Skeletal muscle cell (primary cell): ENCODE measurements at regions not wholly inside any gene's neighbourhood (a gene's known extent, or its start where the extent isn't known, plus 50 kb on each side); places are given as distances from the start of the nearest gene placed in this dataset.
"Not testable (repeated sequence)": the region's sequence is repeated elsewhere in the genome, so short reads cannot be mapped to it uniquely, and the experiment has no call there.

Experiments
- DNase-seq: peaks from one replicate; pipeline ENCODE4 v3.0.0-alpha.2; 2010; ENCODE audit warnings: low read depth
- H3K4me3 ChIP-seq: 2 replicates; pipeline ENCODE4 v1.5.1; 2011; ENCODE audit warnings: low read depth, mild to moderate bottlenecking, control low read depth, low read length, moderate library complexity

DNA sequence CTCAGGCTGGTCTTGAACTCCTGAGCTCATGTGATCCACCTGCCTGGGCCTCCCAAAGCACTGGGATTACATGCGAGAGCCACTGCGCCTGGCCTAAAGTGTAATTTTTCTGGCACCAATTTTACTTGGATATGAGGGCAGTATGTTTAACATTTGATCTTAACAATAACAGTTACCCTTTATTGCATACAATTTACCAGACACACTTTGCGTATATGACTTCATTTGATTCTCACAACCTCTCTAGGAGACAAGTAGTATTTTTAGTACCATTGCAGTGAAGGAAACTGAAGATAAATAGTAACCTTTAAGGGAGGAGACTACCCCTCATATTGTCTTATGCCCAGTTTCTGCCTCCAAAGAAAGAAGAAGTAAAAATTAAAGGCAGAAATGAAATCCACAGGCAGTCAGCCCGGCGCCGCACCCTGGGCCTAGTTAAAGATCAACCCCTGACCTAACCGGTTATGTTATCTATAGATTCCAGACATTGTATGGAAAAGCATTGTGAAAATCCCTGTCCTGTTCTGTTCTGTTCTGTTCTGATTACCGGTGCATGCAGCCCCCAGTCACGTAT lies 54.0 kb downstream of the CYP26A1 start:
- not testable (repeated sequence) for DNase-seq, H3K4me3 ChIP-seq

DNA sequence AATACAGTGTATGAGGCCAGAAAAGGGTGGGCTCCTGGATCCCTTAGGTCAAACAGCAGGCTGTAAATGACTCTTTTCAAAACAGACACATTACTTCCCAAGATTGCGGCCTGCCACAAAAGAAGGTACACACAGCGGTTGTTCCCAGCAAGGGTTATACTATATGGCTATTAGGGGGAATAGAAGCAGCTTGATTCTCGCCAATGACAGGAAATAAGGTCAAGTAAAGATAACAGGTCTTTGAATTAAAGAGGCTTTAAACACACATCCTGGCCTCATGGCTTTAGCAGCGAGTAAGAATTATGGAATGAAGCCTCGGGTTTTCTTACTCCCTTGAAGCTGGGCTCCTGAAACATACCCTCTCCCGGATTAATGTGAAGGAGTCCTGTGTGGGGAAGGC lies 58.3 kb downstream of the CYP26A1 start:
- no peak for DNase-seq
- no peak overlapping the region for H3K4me3 ChIP-seq

GRCh38 chr10:93138113-93138870 lies 64.6 kb downstream of the CYP26A1 start:
- DNase-seq, result no peak
- no peak overlapping the region for H3K4me3 ChIP-seq

DNA sequence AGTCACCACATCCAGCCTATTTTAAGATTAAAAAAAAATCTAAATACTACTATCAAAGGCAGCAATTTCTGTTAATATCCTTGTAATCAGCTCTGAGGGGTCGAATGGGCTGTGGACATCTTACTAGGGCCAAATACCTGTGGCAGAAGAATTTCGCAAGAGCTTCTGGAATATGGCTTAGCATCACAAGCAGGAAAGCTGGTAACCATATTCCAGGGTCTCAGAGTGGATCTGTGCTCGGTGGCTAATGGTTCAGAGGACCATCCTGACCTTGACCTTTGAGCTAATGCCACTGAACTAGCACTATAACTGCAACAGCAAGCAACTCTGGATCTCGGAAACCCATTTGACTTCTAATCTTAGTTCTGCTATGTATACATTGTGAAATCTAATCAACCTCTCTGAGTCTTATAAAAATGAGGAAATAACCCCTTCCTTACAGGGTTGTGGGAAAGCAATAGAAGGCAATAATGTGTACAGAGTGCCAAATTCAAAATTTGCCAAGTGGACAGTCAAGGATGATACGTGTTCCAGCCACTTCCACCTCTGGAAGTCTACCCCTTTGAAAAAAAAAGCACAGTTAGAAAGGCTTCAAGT lies 65.5 kb downstream of the CYP26A1 start:
- no peak overlapping the region for H3K4me3 ChIP-seq
- DNase-seq, result no peak

- no peak overlapping the region for H3K4me3 ChIP-seq
- DNase-seq, result no peak
These were observed 68.8 kb downstream of the CYP26A1 start for GRCh38 chr10:93142534-93142933.

DNA sequence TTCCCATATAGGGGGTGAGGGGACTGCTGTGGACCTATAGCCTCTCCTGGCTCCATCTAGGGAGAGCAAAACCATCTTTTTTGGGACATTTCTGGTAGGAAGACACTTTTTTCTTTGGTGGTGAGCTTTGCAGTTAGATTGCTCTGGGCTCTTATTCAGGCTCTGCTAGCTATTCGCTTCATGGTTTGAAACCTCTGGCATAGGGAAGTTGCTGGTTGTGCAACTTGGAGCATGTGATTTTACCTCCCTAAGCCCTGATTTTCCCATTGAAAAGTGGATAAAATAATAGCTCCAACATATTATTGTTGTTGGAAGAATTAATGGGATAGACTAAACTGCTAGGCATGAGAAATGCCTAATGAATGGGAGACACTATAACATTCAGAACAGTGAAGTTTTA lies 69.6 kb downstream of the CYP26A1 start:
- DNase-seq, result no peak
- H3K4me3 ChIP-seq, result no peak overlapping the region

DNA sequence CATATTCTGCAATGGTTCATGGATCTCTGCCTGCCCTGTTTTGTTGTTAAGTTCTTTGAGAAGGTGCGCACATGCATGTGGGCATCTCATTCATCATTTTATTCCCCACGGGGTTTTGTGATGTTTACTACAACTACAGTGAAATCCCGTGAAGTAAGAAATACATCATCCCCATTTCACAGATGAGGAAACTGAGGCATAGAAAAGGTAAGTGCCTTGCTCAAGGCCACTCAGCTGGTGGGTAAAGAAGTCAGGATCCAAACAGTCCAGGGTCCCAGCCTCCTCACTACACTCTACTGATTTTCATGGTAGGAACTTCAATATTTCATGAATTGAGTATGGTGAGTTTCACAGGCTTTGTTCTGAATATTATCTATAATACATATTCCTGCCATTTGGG lies 72.6 kb downstream of the CYP26A1 start:
- no peak for DNase-seq

GRCh38 chr10:93147281-93147680 lies 73.6 kb downstream of the CYP26A1 start:
- DNase-seq, result no peak
- no peak overlapping the region for H3K4me3 ChIP-seq

More for the DNA sequence above, 72.6 kb downstream of the CYP26A1 start:
- no peak overlapping the region for H3K4me3 ChIP-seq

DNA sequence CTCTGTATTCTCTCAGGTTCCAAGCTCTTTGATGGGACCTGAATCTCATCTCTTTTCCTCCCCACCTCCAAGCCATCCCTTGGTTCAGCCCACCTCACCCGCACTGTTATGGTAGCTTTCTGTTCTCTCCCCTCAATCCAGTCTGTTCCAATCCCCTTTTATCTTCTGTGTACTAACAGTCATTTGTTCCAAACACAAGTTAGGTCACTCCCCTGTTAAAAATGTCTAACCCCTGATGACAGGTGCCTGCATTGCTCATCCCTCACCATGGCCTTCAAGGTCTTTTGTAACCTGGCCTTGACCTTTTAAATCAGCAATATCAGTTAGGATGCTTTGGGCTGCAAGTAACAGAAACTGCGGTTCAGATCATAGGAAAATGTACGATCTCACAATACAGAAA lies 74.8 kb downstream of the CYP26A1 start:
- H3K4me3 ChIP-seq, result no peak overlapping the region
- DNase-seq, result no peak

DNA sequence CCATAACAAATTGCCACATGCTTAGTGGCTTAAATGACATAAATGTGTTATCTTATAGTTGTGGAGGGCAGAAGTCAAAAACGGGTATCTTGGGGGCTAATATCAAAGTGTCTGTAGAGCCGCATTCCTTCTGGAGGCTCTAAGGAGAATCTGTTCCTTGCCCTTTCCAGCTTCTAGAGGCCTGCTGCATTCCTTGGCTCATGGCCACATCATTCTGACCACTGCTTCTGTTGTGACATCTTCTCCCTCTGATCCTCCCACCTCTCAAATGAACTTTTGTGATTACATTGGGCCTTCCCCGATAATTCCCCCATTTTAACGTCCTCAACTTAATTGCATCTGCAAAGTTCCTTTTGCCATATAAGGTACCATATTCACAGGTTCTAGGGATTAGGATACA lies 76.1 kb downstream of the CYP26A1 start:
- H3K4me3 ChIP-seq, result no peak overlapping the region
- DNase-seq, result no peak

- no peak for DNase-seq
- no peak overlapping the region for H3K4me3 ChIP-seq
These were observed 76.6 kb downstream of the CYP26A1 start for GRCh38 chr10:93150289-93150688.

GRCh38 chr10:93150990-93151547 lies 77.4 kb downstream of the CYP26A1 start:
- no peak for DNase-seq

DNA sequence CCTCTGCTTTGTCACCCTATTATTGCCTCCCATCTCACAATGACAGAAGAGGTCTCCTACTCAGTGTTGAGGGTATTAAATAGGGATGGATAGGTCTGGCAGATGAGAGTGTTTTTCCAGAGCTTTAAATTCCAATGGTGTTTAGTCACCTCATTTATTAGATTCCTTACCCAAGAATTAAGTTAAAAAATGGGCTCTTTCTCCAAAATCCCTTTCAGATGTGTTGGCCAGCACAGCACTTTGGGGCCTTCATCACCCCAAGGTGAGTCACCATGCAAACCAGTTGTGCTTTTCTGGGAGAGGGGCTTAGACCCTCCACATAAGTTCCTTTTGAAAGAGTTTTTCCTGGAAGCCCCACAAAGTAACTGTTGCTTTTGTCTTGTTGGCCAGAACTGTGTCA lies 78.4 kb downstream of the CYP26A1 start:
- DNase-seq, result no peak
- no peak overlapping the region for H3K4me3 ChIP-seq

More at GRCh38 chr10:93150990-93151547, 77.4 kb downstream of the CYP26A1 start:
- no peak overlapping the region for H3K4me3 ChIP-seq

GRCh38 chr10:93154531-93154930 lies 80.8 kb downstream of the CYP26A1 start:
- DNase-seq, result no peak
- no peak overlapping the region for H3K4me3 ChIP-seq

DNA sequence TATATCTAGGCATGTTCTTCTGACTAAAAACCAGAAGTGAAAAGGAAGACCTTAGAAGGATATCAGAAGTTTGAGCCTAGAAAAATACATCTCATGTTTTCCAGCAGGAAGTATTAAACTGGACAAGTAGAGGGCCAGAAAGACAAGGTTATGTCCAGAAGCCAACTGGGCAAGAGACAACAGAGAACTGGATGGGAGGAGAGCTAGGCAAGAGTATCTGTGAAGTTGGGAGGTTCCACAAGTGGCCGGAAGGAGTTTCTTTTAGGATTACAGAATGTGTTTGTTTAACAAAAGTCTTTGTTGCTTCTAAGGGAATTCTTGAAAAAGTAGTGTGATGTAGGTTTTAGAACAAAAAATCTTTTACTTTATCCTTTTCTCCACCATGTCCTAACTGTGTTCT lies 86.4 kb downstream of the CYP26A1 start:
- no peak overlapping the region for H3K4me3 ChIP-seq
- no peak for DNase-seq

- DNase-seq, result peak; percentile 20
- H3K4me3 ChIP-seq, result no peak overlapping the region
These were observed 87.1 kb downstream of the CYP26A1 start for GRCh38 chr10:93160829-93161228.

- no peak overlapping the region for H3K4me3 ChIP-seq
- DNase-seq, result no peak
These were observed 91.7 kb downstream of the CYP26A1 start for GRCh38 chr10:93165367-93165766.

- no peak overlapping the region for H3K4me3 ChIP-seq
- no peak for DNase-seq
These were observed 92.4 kb downstream of the CYP26A1 start for GRCh38 chr10:93166134-93166533.

GRCh38 chr10:93171837-93172236 lies 98.1 kb downstream of the CYP26A1 start:
- DNase-seq, result no peak
- no peak overlapping the region for H3K4me3 ChIP-seq

GRCh38 chr10:93173967-93174845 lies 100.5 kb downstream of the CYP26A1 start:
- no peak for DNase-seq
- no peak overlapping the region for H3K4me3 ChIP-seq
